ENCODE measurements at regions not wholly inside any gene's neighbourhood (a gene's known extent, or its start where the extent isn't known, plus 50 kb on each side); places are given as distances from the start of the nearest gene placed in this dataset.

DNA sequence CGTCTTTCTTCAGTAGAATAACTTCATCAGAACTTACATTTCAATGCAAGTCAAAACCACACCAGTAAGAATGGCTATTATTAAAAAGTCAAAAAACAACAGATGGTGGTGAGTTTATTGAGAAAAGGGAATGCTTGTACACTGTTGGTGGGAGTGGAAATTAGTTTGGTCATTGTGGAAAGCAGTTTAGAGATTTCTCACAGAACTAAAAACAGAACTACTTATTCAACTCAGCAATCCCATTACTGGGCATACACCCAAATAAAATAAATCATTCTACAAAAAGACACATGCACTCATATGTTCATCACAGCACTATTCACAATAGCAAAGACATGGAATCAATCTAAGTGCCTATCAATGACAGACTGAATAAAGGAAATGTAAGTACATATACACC, 231.2 kb downstream of the NHLRC3 start:
- Histone ChIP-seq H3K9me2 (replicated peaks; ENCODE audit: insufficient read depth, low read length) (no peaks in the 10 kb centered on the region), H3K79me2 (ENCODE audit: insufficient read depth, low read length) (no peaks in the 10 kb centered on the region), H2AFZ (ENCODE audit: low read depth, low read length, severe bottlenecking) (no peak overlapping the region), H3K27ac (ENCODE audit: low read depth, low read length) (no peak overlapping the region), H4K20me1 (ENCODE audit: low read depth, low read length) (no peaks in the 10 kb centered on the region), H3K36me3 (ENCODE audit: low read length) (no peaks in the 10 kb centered on the region), H3K9ac (ENCODE audit: low read length) (no peak overlapping the region), H3K9me3 (ENCODE audit: insufficient read depth, low read length) (no peaks in the 10 kb centered on the region), H3K4me3 (ENCODE audit: insufficient read depth, low read length, poor library complexity, severe bottlenecking) (no peak overlapping the region), H3K4me2 (ENCODE audit: low read depth, low read length, poor library complexity, severe bottlenecking) (no peak overlapping the region), H3F3A (ENCODE audit: insufficient read depth) (no peaks in the 10 kb centered on the region), H3K27me3 (ENCODE audit: low read length) (no peaks in the 10 kb centered on the region)
- TF ChIP-seq EZH2phosphoT487 (conservative IDR thresholded peaks at IDR 0.05; ENCODE audit: low read length), result no peak
- TF ChIP-seq, protein P1, sequence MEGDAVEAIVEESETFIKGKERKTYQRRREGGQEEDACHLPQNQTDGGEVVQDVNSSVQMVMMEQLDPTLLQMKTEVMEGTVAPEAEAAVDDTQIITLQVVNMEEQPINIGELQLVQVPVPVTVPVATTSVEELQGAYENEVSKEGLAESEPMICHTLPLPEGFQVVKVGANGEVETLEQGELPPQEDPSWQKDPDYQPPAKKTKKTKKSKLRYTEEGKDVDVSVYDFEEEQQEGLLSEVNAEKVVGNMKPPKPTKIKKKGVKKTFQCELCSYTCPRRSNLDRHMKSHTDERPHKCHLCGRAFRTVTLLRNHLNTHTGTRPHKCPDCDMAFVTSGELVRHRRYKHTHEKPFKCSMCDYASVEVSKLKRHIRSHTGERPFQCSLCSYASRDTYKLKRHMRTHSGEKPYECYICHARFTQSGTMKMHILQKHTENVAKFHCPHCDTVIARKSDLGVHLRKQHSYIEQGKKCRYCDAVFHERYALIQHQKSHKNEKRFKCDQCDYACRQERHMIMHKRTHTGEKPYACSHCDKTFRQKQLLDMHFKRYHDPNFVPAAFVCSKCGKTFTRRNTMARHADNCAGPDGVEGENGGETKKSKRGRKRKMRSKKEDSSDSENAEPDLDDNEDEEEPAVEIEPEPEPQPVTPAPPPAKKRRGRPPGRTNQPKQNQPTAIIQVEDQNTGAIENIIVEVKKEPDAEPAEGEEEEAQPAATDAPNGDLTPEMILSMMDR (IDR thresholded peaks at IDR 0.05; ENCODE audit: insufficient read depth, low read length, poor library complexity, severe bottlenecking), result no peak

DNA sequence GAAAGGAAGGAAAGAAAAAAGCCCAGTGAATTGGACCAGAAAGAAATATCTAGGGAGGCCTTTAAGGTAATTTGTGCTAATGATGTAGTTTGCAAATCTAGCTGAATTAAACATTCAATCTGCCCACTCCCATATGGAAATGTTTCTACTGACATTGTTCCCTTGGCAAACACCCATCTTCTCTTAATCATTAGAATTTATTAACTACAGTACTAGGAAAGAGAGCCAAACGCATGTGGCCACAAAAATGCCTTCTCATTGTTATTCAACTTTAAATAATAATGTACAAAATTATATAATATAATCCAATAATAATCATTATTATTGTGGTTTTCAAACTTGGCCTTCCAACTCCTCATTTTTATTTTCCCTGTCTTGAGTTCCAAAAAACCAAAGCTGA, 234.7 kb downstream of the NHLRC3 start:
- no peaks in the 10 kb centered on the region for H3F3A ChIP-seq (ENCODE audit: insufficient read depth)
- no peak overlapping the region for H3K4me2 ChIP-seq (ENCODE audit: low read depth, low read length, poor library complexity, severe bottlenecking)
- H3K9me3 ChIP-seq (ENCODE audit: insufficient read depth, low read length), result no peaks in the 10 kb centered on the region
- TF ChIP-seq, protein P1 (IDR thresholded peaks at IDR 0.05; ENCODE audit: insufficient read depth, low read length, poor library complexity, severe bottlenecking), result no peak
- no peak for TF ChIP-seq EZH2phosphoT487 (conservative IDR thresholded peaks at IDR 0.05; ENCODE audit: low read length)
- no peak overlapping the region for H3K27ac ChIP-seq (ENCODE audit: low read depth, low read length)
- H3K36me3 ChIP-seq (ENCODE audit: low read length), result no peaks in the 10 kb centered on the region
- H3K27me3 ChIP-seq (ENCODE audit: low read length), result no peaks in the 10 kb centered on the region
- H3K79me2 ChIP-seq (ENCODE audit: insufficient read depth, low read length), result no peaks in the 10 kb centered on the region
- H3K9ac ChIP-seq (ENCODE audit: low read length), result no peak overlapping the region
- H3K9me2 ChIP-seq (replicated peaks; ENCODE audit: insufficient read depth, low read length), result no peaks in the 10 kb centered on the region
- H4K20me1 ChIP-seq (ENCODE audit: low read depth, low read length), result no peaks in the 10 kb centered on the region
- no peak overlapping the region for H2AFZ ChIP-seq (ENCODE audit: low read depth, low read length, severe bottlenecking)
- H3K4me3 ChIP-seq (ENCODE audit: insufficient read depth, low read length, poor library complexity, severe bottlenecking), result no peak overlapping the region

DNA sequence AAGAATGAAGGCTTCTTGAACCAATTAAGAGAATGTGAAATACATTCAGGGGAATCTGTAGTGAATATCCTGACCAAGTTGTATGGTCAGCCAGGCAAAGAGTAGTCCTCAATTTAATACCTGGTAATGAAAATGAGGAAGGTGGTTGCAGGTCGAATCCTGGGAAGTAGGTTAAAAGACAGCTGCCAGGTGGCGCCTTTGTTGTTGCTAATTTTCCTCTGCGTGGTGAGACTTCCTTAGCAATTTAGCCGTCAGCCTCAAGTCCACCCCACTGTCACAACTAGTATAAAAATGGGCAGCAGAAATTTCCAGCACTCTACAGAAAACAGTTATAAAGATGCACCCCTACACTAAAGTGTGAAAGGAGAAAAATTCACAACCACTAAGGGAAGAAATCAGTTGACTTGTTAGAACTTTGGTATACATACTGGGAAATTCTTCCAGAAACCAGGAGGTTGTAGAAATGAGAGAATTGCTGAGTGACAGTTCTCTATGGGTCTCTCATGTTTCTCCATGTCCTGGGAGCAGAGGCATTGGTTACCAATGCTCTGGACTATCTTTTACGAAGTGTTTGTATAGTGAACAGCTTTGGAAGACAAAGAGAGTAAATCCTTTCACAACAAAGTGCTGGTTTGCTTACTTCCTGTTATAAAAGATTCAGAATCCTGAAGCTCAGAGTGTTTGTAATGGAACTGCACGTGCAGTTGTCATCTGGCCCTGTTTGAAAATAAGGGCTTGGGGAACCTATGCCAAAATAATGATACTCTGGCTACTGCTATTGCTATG, 235.9 kb downstream of the NHLRC3 start:
- no peaks in the 10 kb centered on the region for H3K9me2 ChIP-seq (replicated peaks; ENCODE audit: insufficient read depth, low read length)
- H4K20me1 ChIP-seq (ENCODE audit: low read depth, low read length), result no peaks in the 10 kb centered on the region
- H3K27ac ChIP-seq (ENCODE audit: low read depth, low read length), result no peak overlapping the region
- H2AFZ ChIP-seq (ENCODE audit: low read depth, low read length, severe bottlenecking), result no peak overlapping the region
- no peaks in the 10 kb centered on the region for H3F3A ChIP-seq (ENCODE audit: insufficient read depth)
- no peak overlapping the region for H3K4me2 ChIP-seq (ENCODE audit: low read depth, low read length, poor library complexity, severe bottlenecking)
- H3K79me2 ChIP-seq (ENCODE audit: insufficient read depth, low read length), result no peaks in the 10 kb centered on the region
- no peak overlapping the region for H3K4me3 ChIP-seq (ENCODE audit: insufficient read depth, low read length, poor library complexity, severe bottlenecking)
- H3K27me3 ChIP-seq (ENCODE audit: low read length), result no peaks in the 10 kb centered on the region
- no peak for TF ChIP-seq EZH2phosphoT487 (conservative IDR thresholded peaks at IDR 0.05; ENCODE audit: low read length)
- no peaks in the 10 kb centered on the region for H3K36me3 ChIP-seq (ENCODE audit: low read length)
- H3K9ac ChIP-seq (ENCODE audit: low read length), result no peak overlapping the region
- no peaks in the 10 kb centered on the region for H3K9me3 ChIP-seq (ENCODE audit: insufficient read depth, low read length)

DNA sequence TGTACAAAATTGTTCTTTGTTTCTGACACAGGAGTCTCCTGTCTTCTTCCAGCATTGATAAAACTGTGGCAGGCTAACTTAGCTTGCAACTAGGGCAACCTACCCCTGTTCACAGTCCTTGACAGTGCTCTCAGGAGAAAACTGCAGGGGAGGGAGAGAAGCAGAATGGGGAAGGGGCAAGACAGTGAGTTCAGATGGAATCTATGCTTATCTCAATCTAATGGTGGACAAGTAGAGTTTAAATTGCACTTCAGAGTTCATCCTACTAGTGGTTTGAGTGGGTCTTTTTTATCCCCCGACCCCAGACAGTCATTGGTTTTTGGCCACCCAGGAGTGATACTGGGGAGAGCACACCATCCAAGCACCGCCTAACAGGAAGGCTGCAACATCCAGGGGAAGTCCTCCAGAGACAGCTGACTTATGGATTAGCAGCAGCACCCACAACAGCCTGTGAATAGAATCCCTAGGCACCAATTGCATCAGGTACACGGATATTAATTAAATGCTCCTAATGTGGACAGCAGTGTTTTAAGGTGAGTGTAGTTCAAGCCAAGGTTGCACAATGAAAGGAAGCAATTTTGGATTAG, 236.6 kb downstream of the NHLRC3 start:
- Histone ChIP-seq H3K27me3 (ENCODE audit: low read length) (no peaks in the 10 kb centered on the region), H3K36me3 (ENCODE audit: low read length) (no peaks in the 10 kb centered on the region), H3K4me3 (ENCODE audit: insufficient read depth, low read length, poor library complexity, severe bottlenecking) (no peak overlapping the region), H3K4me2 (ENCODE audit: low read depth, low read length, poor library complexity, severe bottlenecking) (no peak overlapping the region), H3K27ac (ENCODE audit: low read depth, low read length) (no peak overlapping the region), H3K9me3 (ENCODE audit: insufficient read depth, low read length) (no peaks in the 10 kb centered on the region), H3K9ac (ENCODE audit: low read length) (no peak overlapping the region), H2AFZ (ENCODE audit: low read depth, low read length, severe bottlenecking) (no peak overlapping the region), H3K79me2 (ENCODE audit: insufficient read depth, low read length) (no peaks in the 10 kb centered on the region), H4K20me1 (ENCODE audit: low read depth, low read length) (no peaks in the 10 kb centered on the region), H3F3A (ENCODE audit: insufficient read depth) (no peaks in the 10 kb centered on the region), H3K9me2 (replicated peaks; ENCODE audit: insufficient read depth, low read length) (no peaks in the 10 kb centered on the region)
- TF ChIP-seq, protein P1 (IDR thresholded peaks at IDR 0.05; ENCODE audit: insufficient read depth, low read length, poor library complexity, severe bottlenecking), result no peak
- no peak for TF ChIP-seq EZH2phosphoT487 (conservative IDR thresholded peaks at IDR 0.05; ENCODE audit: low read length)

Data from SU-DHL-6 (cell line).